ENCODE measurements at regions not wholly inside any gene's neighbourhood (a gene's known extent, or its start where the extent isn't known, plus 50 kb on each side); places are given as distances from the start of the nearest gene placed in this dataset. TPM values are rescaled to one million over a fixed set of nuclear protein-coding genes. Genes with fewer than 3 reads are reported as not detected.

- ATAC-seq (ENCODE audit: insufficient read depth, low FRiP score) (no peak), DNase-seq (no peak)
- no peak for TF ChIP-seq CTCF (IDR thresholded peaks at IDR 0.05; ENCODE audit: control extremely low read depth, extremely low read depth)
- Histone ChIP-seq H3K9me3 (ENCODE audit: control insufficient read depth in 4 of 4, insufficient read depth in 3 of 4, low read length in 3 of 4) (no peaks in the 10 kb centered on the region), H3K27ac (ENCODE audit: low read depth in 1 of 2, low read length in 1 of 2) (no peak overlapping the region), H3K9ac (ENCODE audit: insufficient read depth in 1 of 2, low read length in 2 of 2) (no peak overlapping the region), H3K4me3 (no peak overlapping the region), H3K27me3 (ENCODE audit: control insufficient read depth in 3 of 3, insufficient read depth in 3 of 3, low read length in 2 of 3) (no peaks in the 10 kb centered on the region), H3K4me1 (ENCODE audit: control insufficient read depth in 5 of 5, insufficient read depth in 5 of 5, low read length in 5 of 5) (peaks cover 2 to 42% (median 9%) of the 10 kb centered on the region in 5 donors), H3K36me3 (ENCODE audit: control insufficient read depth in 4 of 4, insufficient read depth in 4 of 4, low read length in 4 of 4) (no peaks in the 10 kb centered on the region)
- 45 to 67% methylated on average over 2 of the region's 2 CpGs for WGBS, 2 donors
Measured at GRCh38 chr7:116447436-116447835, 52.1 kb upstream of the CAV2 start.

- Histone ChIP-seq H3K9me3 (ENCODE audit: control insufficient read depth in 4 of 4, insufficient read depth in 3 of 4, low read length in 3 of 4) (no peaks in the 10 kb centered on the region), H3K27ac (ENCODE audit: low read depth in 1 of 2, low read length in 1 of 2) (peak overlapping the region; percentile 40 to 51), H3K9ac (ENCODE audit: insufficient read depth in 1 of 2, low read length in 2 of 2) (no peak overlapping the region), H3K36me3 (ENCODE audit: control insufficient read depth in 4 of 4, insufficient read depth in 4 of 4, low read length in 4 of 4) (no peaks in the 10 kb centered on the region), H3K4me1 (ENCODE audit: control insufficient read depth in 5 of 5, insufficient read depth in 5 of 5, low read length in 5 of 5) (peaks cover 2 to 42% (median 9%) of the 10 kb centered on the region in 5 donors), H3K4me3 (no peak overlapping the region), H3K27me3 (ENCODE audit: control insufficient read depth in 3 of 3, insufficient read depth in 3 of 3, low read length in 2 of 3) (no peaks in the 10 kb centered on the region)
- no peak for TF ChIP-seq CTCF (IDR thresholded peaks at IDR 0.05; ENCODE audit: control extremely low read depth, extremely low read depth)
- ATAC-seq (ENCODE audit: insufficient read depth, low FRiP score) (no peak), DNase-seq (no peak)
- WGBS, 2 donors = 45 to 61% methylated on average over 3 of the region's 3 CpGs
Measured at GRCh38 chr7:116447966-116448839, 51.3 kb upstream of the CAV2 start.

GRCh38 chr7:116449441-116449840 lies 50.1 kb upstream of the CAV2 start:
- H3K27ac ChIP-seq (ENCODE audit: low read depth in 1 of 2, low read length in 1 of 2) = peak overlapping the region in 1 of 2 donors; percentile 45
- H3K4me1 ChIP-seq (ENCODE audit: control insufficient read depth in 5 of 5, insufficient read depth in 5 of 5, low read length in 5 of 5) = peaks cover 2 to 45% (median 5%) of the 10 kb centered on the region in 5 donors
- no peaks in the 10 kb centered on the region for H3K27me3 ChIP-seq (ENCODE audit: control insufficient read depth in 3 of 3, insufficient read depth in 3 of 3, low read length in 2 of 3)
- H3K36me3 ChIP-seq (ENCODE audit: control insufficient read depth in 4 of 4, insufficient read depth in 4 of 4, low read length in 4 of 4) = no peaks in the 10 kb centered on the region
- ATAC-seq (ENCODE audit: insufficient read depth, low FRiP score) = no peak
- H3K9ac ChIP-seq (ENCODE audit: insufficient read depth in 1 of 2, low read length in 2 of 2) = no peak overlapping the region
- no peak for DNase-seq
- H3K9me3 ChIP-seq (ENCODE audit: control insufficient read depth in 4 of 4, insufficient read depth in 3 of 4, low read length in 3 of 4) = no peaks in the 10 kb centered on the region
- 87 to 94% methylated on average over 4 of the region's 4 CpGs for WGBS, 2 donors
- TF ChIP-seq CTCF (IDR thresholded peaks at IDR 0.05; ENCODE audit: control extremely low read depth, extremely low read depth) = no peak
- no peak overlapping the region for H3K4me3 ChIP-seq

Small RNAs in the stretch of these regions (small RNA-seq; reads per million reads assigned to genes)
- not detected for gene RF00017 (ENCODE audit: low replicate concordance)
